Skeletal muscle cell (primary cell): ENCODE measurements at regions not wholly inside any gene's neighbourhood (a gene's known extent, or its start where the extent isn't known, plus 50 kb on each side); places are given as distances from the start of the nearest gene placed in this dataset.
A peak's percentile ranks its signal among the peaks of the same experiment; 100 is the strongest.
"Not testable (repeated sequence)": the region's sequence is repeated elsewhere in the genome, so short reads cannot be mapped to it uniquely, and the experiment has no call there.

Source experiments
- DNase-seq: peaks from one replicate; pipeline ENCODE4 v3.0.0-alpha.2; 2010; ENCODE audit warnings: low read depth
- H3K4me3 ChIP-seq: 2 replicates; pipeline ENCODE4 v1.5.1; 2011; ENCODE audit warnings: low read depth, mild to moderate bottlenecking, control low read depth, low read length, moderate library complexity

DNA sequence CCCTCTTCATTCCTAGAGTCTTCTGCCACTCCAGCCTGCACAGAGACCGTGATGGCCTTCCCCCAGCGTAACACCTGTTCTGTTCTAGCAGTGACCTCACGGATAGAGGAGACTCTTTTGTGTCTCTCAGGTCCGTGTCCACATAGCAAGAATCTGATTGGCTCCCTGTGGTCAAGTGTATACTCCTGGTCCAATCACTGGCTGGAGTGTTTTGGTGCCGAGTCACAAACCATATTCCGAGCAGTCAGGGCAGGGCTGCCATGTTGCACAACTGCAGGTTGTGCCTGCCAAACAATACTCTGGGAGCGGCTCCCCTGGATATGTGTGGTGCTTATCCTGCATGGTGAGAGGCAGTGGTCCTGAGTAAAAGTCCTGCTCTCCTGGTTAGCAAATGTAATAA, 402.4 kb downstream of the KCNRG start:
- H3K4me3 ChIP-seq: no peak overlapping the region
- DNase-seq: no peak

DNA sequence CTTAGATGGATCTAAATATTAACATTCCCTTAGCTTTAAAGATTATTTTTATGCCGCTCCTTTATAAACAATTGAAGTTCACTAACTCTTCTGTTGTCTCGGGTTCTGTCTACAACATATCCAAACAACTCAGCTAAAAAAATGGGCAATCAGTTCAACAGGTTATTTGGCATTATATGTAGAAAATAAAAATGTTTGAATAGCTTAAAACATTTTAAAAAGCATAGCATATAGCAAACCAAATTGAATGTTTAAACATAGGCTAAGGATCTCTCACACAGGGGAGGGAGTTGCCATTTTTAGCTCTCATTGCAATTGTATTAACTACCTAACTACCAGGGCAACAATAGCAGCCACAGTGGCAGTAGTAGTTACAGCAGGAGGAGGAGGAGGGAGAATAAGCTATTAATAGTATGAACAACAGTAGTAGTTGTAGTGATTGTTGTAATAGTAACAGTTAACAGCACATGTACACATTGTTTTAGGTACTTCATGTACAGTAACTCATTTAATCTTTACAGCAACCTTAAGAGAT, 404.2 kb downstream of the KCNRG start:
- DNase-seq: no peak
- no peak overlapping the region for H3K4me3 ChIP-seq

DNA sequence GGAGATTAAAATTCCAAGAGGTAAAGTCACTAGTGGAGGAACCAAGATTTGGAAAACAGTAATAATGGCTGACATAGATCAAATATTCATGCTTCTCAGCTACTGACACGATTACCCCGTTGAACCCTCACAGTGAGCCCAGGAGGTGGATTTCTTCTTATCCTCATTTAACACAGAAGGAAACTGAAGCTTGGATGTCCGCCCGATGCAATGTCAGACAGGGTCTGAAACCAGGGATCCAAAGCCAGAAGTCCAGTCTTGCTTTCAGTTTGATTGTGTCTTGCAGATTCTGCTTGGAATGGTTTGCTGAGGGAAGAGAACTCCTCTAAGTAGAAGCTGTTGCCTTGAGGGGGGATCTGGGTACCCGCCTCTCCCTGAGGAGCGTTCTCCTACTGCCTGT, 404.7 kb downstream of the KCNRG start:
- DNase-seq: no peak
- H3K4me3 ChIP-seq: no peak overlapping the region

DNA sequence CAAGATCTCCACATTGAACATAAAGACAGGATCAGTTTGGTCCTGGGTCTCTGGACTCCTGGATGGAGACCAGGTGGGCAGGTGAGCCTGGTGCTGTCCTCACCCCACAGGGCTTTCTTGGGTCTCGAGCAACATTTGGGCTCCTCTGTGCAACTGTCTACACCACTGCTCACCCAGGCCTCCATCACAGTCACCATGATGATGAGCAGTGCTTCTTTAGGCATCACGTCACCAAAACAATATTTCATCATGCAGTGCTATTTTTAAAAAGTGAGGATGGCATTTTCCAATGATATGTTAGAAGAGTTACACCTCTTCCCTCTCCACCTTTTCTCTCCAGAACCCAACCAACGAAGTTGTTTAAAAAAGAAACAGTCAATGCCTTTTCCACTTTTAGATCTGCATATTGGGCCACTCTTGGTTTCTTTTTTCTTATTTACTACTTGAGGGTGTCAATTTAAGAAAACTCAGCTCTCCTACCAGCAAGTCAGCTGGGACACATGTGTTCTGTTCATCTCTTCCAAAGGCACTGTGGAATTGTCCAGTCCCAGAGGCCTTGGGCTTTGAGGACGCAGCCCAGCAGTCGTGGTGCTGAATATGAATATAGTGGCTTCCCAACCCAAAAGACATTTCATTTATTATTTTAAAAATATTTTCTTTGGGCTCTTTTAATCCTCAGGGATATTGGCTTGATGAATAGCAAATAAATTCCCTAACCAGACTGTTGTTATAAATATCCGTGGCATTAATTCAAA, 405.7 kb downstream of the KCNRG start:
- no peak overlapping the region for H3K4me3 ChIP-seq
- DNase-seq: no peak

DNA sequence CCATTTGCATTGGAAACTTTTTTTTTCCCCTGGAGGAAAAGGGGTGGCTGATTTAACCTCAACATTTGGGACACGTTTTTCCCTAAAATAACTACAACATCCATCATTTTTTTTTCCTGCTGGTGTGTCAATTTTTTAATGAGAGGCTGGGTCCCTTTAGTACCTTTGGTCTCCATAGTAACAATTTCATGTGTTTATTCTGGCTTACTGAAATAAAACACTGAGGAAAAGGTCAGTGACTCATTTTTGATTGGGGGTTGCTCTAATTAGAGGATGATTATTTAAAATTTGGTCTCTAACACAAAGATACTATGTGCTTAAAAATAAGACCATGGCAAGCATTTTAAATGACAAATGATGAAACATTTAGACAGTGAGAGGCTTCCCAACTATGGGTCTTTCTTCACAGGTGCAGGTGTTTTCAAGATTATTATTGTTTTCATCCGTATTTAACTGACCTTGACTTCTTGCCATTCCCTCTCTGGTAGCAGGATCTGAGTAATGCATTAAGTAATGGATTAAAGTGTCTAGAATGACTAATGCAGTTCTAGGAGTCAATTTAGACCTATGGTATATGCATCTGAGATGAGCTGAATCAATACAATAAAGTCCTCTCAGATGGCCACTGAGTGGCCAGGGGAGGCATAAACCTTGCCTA, 406.4 kb downstream of the KCNRG start:
- no peak for DNase-seq
- no peak overlapping the region for H3K4me3 ChIP-seq

DNA sequence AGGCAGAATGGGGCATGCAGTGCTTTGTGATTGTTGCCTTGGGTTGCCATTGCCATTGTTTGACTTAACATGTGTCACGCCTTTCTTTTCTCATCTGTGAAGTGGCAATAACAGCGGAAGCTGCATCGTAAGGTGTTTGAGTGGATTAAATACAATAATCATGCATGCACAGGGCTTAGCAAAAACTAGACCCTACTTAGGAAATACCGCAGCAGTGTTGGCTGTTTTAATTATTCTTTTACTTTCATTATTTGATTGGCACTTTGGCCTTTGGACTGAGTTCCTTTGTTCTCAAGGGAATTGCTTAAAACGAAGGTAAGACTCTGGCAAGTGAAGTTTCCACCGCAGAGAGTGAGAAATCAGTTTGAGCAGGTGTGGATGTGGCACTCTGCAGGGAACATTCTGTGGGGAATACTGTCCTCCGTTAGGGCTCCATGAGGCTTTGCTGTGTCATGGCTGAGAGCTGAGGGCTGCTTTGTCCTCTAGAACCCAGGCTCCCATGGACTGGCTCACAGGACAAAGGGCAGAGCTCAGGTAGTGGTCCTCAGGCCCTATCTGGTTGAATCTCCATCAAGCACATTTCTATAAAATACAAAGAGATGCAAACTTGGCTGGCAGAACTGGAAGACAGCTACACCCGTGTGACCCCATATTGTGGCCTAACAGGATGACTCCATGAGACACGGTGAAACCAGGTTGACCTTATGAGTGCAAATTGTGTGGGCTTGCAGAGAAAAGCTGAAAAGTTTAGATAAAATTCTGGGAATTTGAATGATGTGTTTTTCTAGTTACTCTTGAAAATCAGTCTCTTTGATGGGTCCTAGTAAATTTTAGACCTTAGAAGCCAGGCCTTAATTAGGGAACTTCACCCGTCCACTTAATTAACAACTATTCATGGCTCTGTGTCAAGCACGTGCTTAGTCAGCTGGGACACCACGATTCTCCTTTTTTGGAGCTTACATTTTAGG, 407.2 kb downstream of the KCNRG start:
- no peak overlapping the region for H3K4me3 ChIP-seq
- no peak for DNase-seq

DNA sequence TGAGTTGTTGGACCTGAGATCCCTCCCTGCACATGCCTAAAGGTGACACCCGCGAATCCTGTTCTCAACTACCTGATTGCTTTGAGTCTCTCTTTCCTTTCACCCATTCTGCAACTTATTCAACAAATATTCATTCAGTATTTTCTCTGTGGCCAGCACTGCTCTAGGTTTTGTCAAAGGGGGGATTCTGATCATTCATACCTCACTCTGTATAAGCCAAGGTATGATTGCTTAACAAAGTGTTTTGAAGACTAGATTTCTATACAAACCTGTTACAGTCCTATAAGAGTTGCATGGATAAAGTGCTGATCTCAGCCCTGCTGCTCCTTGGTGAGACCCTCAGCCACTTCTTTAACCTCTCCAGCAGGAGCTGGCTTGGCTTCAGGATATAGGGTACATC, 409.7 kb downstream of the KCNRG start:
- DNase-seq: no peak
- H3K4me3 ChIP-seq: no peak overlapping the region

DNA sequence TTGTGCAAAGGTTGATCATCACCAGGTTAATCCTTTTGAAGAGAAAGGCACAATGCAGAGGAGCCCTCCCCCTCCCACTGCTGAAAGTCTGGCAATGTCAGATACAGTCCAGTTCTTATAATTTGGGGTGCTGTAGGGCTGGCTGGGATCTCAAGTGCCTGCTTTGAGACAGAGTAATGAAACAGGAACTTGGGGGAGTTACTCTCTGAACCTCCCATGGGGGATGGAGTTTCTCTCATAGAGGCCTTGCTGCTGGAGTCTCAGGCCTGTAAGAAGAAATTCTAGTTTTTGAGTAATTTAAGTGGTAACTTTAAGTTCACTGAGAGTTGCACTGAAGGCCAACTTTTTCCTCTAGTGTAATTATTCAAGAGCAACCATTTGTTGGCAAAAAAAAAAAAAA, 410.5 kb downstream of the KCNRG start:
- DNase-seq: no peak
- no peak overlapping the region for H3K4me3 ChIP-seq

DNA sequence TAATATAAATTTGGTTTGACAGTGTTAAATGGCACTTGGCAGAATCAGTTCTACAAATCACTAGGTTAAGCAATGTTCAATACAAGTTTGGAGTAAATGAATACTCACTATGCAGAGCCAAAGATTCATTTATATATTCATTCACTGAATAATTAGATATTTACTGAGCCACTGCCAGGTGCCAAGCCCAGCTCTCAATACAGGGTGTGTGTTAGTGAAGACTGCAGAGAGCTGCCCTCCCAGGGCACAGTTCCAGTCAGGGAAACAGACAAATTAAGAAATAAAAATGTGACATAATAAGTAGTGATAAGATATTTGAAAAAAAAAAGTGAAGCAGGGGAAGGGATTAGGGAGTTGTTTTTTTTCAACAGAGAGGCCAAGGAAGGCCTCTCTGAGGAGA, 411.7 kb downstream of the KCNRG start:
- H3K4me3 ChIP-seq: no peak overlapping the region
- no peak for DNase-seq

DNA sequence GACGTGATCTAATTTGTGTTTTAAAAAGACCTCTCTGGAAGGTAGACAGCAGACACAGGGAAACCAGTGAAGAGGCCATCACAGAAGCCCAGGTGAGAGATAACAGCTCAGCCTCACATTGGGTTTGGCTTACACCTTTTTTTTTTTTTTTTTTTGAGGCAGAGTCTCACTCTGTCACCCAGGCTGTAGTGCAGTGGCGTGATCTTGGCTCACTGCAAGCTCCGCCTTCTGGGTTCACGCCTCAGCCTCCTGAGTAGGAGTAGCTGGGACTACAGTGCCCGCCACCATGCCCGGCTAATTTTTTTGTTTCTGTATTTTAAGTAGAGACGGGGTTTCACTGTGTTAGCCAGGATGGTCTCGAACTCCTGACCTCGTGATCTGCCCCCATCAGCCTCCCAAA, 412.3 kb downstream of the KCNRG start:
- DNase-seq, H3K4me3 ChIP-seq: not testable (repeated sequence)

DNA sequence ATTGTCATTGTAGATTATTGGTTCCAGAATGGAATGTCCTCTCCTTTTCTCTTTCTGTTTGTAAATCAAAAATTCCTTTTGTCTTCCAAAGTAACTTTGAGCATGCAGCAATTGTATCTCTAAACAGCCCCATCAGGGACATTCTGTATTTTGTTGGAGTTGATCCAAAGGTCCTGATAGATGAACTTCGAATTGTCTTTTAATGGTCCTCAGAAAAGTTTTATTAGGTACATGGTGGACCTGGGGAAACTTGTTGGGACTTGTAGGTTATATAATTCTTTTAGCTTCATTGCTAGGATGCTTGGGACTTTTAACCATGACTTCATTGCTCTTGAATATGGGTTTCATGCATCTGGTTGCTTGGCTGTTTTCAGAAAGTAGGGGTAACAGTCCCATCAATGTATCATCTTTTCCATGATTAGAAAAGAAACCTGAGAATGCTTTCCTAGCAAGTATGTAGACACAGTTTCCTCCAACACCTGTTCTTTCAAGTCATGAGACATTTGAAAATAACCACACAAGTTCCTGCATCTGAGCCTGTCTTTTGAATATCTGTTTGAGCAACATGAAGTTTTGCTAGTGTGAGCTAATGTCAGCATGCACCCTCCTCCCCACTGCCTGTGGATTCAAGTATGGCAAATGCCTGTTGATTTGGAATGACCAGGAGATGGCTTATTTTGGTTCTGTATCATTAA, 413.1 kb downstream of the KCNRG start:
- no peak overlapping the region for H3K4me3 ChIP-seq
- DNase-seq: peak; percentile 22

DNA sequence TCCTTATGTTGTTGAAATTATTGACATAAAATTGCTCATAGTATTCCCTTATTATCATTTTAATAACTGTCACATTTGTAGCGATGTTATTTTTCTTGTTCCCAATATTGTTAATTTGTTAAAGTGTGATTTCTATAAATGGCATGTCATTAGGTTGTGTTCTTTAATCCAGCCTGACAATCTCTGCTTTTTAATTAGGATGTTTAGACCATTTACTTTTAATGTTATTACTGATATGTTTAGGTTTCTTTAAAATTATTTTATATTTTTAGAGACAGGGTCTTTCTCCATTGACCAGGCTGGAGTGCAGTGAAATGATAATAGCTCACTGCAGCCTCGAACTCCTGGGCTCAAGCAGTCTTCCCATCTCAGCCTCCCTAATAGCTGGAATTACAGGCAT, 408.5 kb downstream of the DLEU7 start:
- no peak overlapping the region for H3K4me3 ChIP-seq
- no peak for DNase-seq

DNA sequence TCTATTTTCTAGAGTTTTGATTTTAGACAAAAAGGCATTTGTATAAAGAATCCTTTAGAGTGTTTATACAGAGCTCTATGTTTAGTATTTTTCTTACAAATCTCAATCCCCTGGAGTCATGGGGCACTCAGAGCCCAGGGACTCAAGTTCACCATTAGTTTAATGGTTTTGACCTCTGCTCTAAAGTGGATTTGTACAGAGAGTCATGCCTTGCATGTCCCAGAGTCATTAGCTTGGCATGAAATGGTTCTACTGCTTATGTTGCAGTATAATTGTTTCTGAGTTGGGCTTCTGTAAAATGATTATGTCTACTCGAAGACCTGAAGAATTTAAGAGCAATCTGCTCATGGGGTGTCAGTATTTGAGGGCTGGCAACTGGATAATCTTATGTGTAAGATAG, 406.2 kb downstream of the DLEU7 start:
- no peak overlapping the region for H3K4me3 ChIP-seq
- peak; percentile 65 for DNase-seq

DNA sequence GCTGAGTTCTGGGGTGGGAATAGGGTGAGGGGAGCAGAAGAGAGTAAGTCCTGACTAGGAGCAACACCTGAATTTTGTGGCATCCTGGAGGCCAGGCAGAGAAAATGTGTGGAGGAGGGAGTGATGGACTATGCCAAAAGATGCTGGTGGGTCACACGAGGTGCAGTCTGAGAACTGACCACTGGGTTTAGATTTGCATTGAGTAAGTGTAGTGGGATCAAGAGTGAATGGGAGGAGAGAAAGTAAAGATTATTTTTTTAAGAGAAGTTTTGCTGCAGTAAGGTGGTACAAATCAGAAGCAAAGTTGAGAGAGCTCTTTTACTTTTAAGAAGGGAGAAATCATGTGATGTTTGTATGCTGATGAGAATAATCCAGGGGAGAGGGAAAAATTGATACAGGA, 405.1 kb downstream of the DLEU7 start:
- H3K4me3 ChIP-seq: no peak overlapping the region
- DNase-seq: no peak

DNA sequence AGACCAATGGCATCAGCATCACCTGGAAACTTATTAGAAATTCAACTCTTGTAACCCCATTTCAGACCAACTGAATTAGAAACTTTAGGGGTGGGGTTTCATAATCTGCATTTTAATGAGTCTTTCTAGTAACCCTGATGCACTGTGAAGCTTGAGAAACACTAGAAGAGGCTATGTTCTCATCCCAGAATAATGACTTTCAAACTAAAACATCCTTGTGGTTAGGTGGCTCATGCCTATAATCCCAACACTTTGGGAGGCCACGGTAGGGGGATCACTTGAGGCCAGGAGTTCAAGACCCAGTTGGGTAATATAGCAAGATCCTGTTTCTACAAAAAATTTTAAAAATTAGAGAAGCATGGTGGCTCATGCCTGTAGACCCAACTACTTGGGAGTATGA, 402.4 kb downstream of the DLEU7 start:
- peak; percentile 29 for DNase-seq
- no peak overlapping the region for H3K4me3 ChIP-seq

DNA sequence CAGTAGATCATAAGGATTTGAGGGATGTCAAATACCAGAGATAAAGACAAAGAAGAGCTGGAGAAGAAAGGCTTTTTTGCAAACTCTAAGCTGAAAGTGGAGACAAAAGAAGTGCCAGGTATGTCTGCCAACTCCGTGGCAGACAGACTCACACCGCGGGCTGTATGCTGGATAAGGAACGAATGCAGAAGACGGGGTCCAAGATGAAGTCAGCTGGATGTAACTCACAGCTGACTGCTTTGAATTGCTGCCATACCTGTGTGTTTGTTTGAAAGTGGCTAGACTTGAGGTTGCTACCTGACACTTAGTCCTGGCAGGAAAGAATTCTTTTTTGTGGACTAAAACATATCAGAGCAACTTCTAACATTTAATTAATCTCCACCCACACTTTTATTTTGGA, 398.8 kb downstream of the DLEU7 start:
- no peak overlapping the region for H3K4me3 ChIP-seq
- DNase-seq: no peak

DNA sequence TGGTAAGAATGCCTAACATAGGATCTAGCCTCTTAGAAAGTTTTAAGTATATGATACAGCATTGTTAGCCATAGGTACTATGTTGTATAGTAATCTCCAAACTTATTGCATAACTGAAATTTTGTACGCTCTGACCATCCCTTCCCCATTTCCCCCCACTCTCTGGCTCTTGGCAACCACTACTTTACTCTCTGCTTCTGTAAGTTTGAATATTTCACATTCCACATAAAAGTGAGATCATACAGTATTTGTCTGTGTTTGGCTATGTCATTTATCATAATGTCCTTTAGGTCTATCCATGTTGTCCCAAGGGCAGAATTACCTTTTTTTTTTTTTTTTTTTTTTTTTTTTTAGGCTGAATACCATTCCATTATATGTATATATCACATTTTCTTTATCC, 396.9 kb downstream of the DLEU7 start:
- no peak for DNase-seq
- H3K4me3 ChIP-seq: no peak overlapping the region

DNA sequence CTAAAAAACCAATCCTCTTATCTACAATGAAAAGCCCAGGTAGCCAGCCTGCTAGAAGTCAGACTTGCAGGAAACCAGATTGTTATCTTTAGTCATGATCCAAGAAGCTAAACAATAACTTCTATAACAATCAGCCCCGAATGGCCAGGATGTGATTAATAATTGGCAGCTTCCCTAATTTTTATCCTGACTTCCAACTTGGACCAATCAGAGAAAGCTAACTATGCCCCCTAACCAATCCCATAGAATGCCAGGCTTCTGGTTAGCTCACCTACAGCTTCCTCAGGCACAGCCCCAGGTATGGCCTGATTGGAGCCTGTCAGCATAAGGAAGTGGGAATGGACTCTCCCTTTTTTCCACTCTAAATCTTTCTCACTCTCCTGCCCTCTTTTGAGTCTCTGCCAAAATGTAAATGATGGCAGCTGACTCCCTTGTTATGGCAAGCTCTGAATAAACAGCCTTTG, 394.9 kb downstream of the DLEU7 start:
- DNase-seq: no peak
- H3K4me3 ChIP-seq: no peak overlapping the region

DNA sequence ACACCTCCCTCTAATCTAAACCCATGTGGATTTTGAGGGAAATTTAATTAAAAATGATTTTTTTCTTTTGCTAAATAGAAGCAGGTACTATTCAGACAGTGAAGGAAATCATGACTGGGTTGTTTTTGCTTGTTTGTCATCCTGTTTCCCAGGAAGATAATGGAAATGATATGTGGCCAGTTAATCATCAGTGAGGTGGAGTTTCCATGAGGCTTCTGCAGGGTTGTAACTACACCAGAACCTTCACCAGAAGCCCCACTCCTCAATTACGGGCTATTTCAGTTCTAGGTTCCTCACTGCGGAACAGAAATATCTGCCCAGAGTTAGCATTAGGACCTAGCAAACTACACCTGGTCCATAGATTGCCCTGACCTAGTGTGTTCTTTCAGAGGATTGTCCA, 394.0 kb downstream of the DLEU7 start:
- H3K4me3 ChIP-seq: no peak overlapping the region
- no peak for DNase-seq
